Thyroid gland (tissue), 4 donors: ENCODE measurements at regions not wholly inside any gene's neighbourhood (a gene's known extent, or its start where the extent isn't known, plus 50 kb on each side); places are given as distances from the start of the nearest gene placed in this dataset.

ENCODE experiments used
- DNase-seq, 2 donors: peaks; one replicate each; pipeline ENCODE4 v3.0.0-alpha.2; 2019
- H3K27ac ChIP-seq, 3 donors: fragments of 200-600 bp; sonication (generic); 1 replicate in 2 of 3; 2 replicates in 1 of 3; pipeline ENCODE4 v1.5.1; 2016 to 2019; ENCODE audit warnings: mild to moderate bottlenecking in 1 of 3, moderate library complexity in 1 of 3
- H3K27me3 ChIP-seq: fragments of 200-600 bp; sonication (generic); one replicate; pipeline ENCODE4 v1.5.1; 2019
- H3K36me3 ChIP-seq, 2 donors: fragments of 200-600 bp; sonication (generic); one replicate each; pipeline ENCODE4 v1.5.1; 2016 to 2019
- H3K4me1 ChIP-seq, 2 donors: fragments of 200-600 bp; sonication (generic); one replicate each; pipeline ENCODE4 v1.5.1; 2017 to 2019
- H3K4me3 ChIP-seq, 3 donors: fragments of 200-600 bp; sonication (generic); replicated peaks in 1 of 3; 1 replicate in 2 of 3; 2 replicates in 1 of 3; pipeline ENCODE4 v1.5.1; 2016; ENCODE audit warnings: mild to moderate bottlenecking in 1 of 3
- H3K9me3 ChIP-seq: fragments of 200-600 bp; sonication (generic); one replicate; pipeline ENCODE4 v1.5.1; 2017
- CTCF ChIP-seq, 6 experiments: fragments of 200-600 bp in 3 of 6; fragments of 450-650 bp in 3 of 6; sonication (generic) in 3 of 6; IDR thresholded peaks; one replicate each; pipeline ENCODE4 v1.5.1; 2016 to 2019; ENCODE audit warnings: antibody characterized with exemption in 6 of 6, mild to moderate bottlenecking in 2 of 6, inconsistent platforms in 1 of 6, moderate library complexity in 1 of 6
- POLR2A ChIP-seq, 2 donors: fragments of 450-650 bp; IDR thresholded peaks; one replicate each; pipeline ENCODE4 v1.6.1; 2017; ENCODE audit warnings: antibody characterized with exemption in 2 of 2, mild to moderate bottlenecking in 2 of 2, moderate library complexity in 1 of 2
- WGBS, 2 donors: methylation state at CpG; one replicate each; pipeline ENCODE4 v1.1.5; 2017; 5-methylcytosine and 5-hydroxymethylcytosine counted together
- intact Hi-C: fragments of 100-400 bp; cut with DNase I; formaldehyde crosslinking; loops from one replicate; pipeline ENCODE4 v1.15.1; 2023

- H3K9me3 ChIP-seq = no peaks in the 10 kb centered on the region
- TF ChIP-seq CTCF (IDR thresholded peaks at IDR 0.05) (no peak), POLR2A (IDR thresholded peaks at IDR 0.05) (peak in 1 of 2 donors; percentile 34)
- intact Hi-C loops = no loop called here
- 55 to 68% methylated on average over 11 to 15 of the region's 15 CpGs for WGBS, 2 donors
- no peaks in the 10 kb centered on the region for H3K36me3 ChIP-seq
- H3K27ac ChIP-seq = no peak overlapping the region
- no peak overlapping the region for H3K4me3 ChIP-seq
- no peaks in the 10 kb centered on the region for H3K27me3 ChIP-seq
- H3K4me1 ChIP-seq = peaks cover 3 to 4% of the 10 kb centered on the region in 2 donors
- DNase-seq = peak; percentile 44 to 48
Measured at GRCh38 chr22:47486569-47487312, 724.3 kb downstream of the TBC1D22A start.

DNA sequence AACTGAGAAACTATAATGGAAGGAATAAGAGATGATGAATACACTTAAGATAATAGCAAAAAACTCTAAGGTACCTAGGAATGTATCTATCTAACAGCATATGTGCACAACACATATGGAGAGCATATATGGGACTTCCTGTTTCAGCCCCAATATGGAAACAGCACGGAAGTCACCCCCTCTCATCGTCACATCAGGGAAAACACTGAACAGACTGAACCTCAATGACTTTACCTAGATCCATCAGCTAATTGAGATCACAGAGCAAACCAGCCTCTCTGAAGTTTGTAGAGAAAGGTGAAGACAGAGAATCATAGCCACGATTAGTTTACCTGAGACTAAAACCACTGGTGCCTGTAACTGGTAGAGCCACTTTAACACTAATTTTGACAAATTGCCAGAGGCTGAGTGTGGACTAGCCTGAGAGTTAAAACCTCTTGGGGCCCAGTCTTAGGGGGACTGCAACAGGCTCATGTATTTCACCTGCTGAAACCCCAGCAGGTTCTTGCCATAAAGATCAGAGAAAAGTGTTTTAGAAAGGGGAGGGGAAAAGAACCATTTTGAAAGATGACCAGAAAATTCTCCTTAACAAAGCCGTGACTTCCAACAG, 722.6 kb downstream of the TBC1D22A start:
- DNase-seq = peak; percentile 64
- intact Hi-C loops = no loop called here
- Histone ChIP-seq H3K36me3 (no peaks in the 10 kb centered on the region), H3K4me1 (peaks cover 3 to 4% of the 10 kb centered on the region in 2 donors), H3K9me3 (no peaks in the 10 kb centered on the region), H3K27me3 (no peaks in the 10 kb centered on the region), H3K4me3 (no peak overlapping the region), H3K27ac (peak overlapping the region; percentile 34 to 54 (median 42))
- 10 to 25% methylated on average over 4 of the region's 4 CpGs for WGBS, 2 donors
- TF ChIP-seq POLR2A (IDR thresholded peaks at IDR 0.05) (peak in 1 of 2 donors; percentile 14), CTCF (IDR thresholded peaks at IDR 0.05) (no peak)

GRCh38 chr22:47476231-47476630, 713.8 kb downstream of the TBC1D22A start:
- H3K4me3 ChIP-seq = no peak overlapping the region
- intact Hi-C loops = no loop called here
- WGBS, 2 donors = 89 to 98% methylated on average over 3 of the region's 3 CpGs

GRCh38 chr22:47474895-47475294, 712.4 kb downstream of the TBC1D22A start:
- intact Hi-C loops = no loop called here
- Histone ChIP-seq H3K27ac (no peak overlapping the region), H3K36me3 (no peaks in the 10 kb centered on the region), H3K27me3 (no peaks in the 10 kb centered on the region), H3K4me1 (no peaks in the 10 kb centered on the region), H3K9me3 (no peaks in the 10 kb centered on the region), H3K4me3 (no peak overlapping the region)
- no peak for DNase-seq
- TF ChIP-seq POLR2A (IDR thresholded peaks at IDR 0.05) = no peak
- WGBS, 2 donors = 42 to 46% methylated on average over 3 of the region's 3 CpGs

More at GRCh38 chr22:47476231-47476630, 713.8 kb downstream of the TBC1D22A start:
- TF ChIP-seq POLR2A (IDR thresholded peaks at IDR 0.05) = no peak
- no peak for TF ChIP-seq CTCF (IDR thresholded peaks at IDR 0.05)
- Histone ChIP-seq H3K4me1 (no peaks in the 10 kb centered on the region), H3K27me3 (no peaks in the 10 kb centered on the region), H3K27ac (no peak overlapping the region), H3K9me3 (no peaks in the 10 kb centered on the region), H3K36me3 (no peaks in the 10 kb centered on the region)
- DNase-seq = no peak

- WGBS, 2 donors = 27 to 36% methylated on average over 6 of the region's 6 CpGs
- Histone ChIP-seq H3K36me3 (no peaks in the 10 kb centered on the region), H3K27ac (no peak overlapping the region), H3K4me3 (no peak overlapping the region), H3K4me1 (no peaks in the 10 kb centered on the region), H3K27me3 (no peaks in the 10 kb centered on the region), H3K9me3 (no peaks in the 10 kb centered on the region)
- no peak for TF ChIP-seq POLR2A (IDR thresholded peaks at IDR 0.05)
- no peak for TF ChIP-seq CTCF (IDR thresholded peaks at IDR 0.05)
- intact Hi-C loops = no loop called here
- peak in 1 of 2 donors; percentile 17 for DNase-seq
Measured at GRCh38 chr22:47474464-47474863, 712.0 kb downstream of the TBC1D22A start.
